ENCODE measurements at regions not wholly inside any gene's neighbourhood (a gene's known extent, or its start where the extent isn't known, plus 50 kb on each side); places are given as distances from the start of the nearest gene placed in this dataset.

DNA sequence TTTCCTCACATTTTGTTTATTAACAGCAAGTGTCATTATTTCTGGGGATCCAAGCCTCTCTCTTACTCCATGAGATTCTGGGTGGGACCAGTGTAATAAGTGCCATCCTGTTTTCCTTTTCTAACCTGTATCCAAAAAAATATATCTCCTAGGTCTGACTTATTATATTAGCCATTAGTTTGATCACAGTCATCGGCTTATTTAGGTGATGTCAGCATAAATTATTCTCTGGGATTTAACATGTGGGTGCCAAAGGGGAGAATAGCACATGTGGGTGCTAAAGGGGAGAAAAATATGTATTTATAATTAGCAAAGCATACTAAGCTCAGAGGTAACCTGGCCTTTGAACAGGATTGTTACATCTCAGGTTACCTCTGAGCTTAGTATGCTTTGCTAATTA is 293.8 kb upstream of the SEMA3D start:
- H3K4me2 ChIP-seq (ENCODE audit: control insufficient read depth, extremely low read depth, insufficient read depth, low read depth, low read length) = no peak overlapping the region
- no peak overlapping the region for H3K9ac ChIP-seq (ENCODE audit: control insufficient read depth, extremely low read depth, insufficient read depth, low read length)
- H3K79me2 ChIP-seq (ENCODE audit: control insufficient read depth, insufficient read depth, low read length) = no peaks in the 10 kb centered on the region
- no peak for FAIRE-seq
- no peaks in the 10 kb centered on the region for H3K27me3 ChIP-seq (ENCODE audit: control insufficient read depth, extremely low read depth, insufficient read depth, low read length)
- no peaks in the 10 kb centered on the region for H3K9me1 ChIP-seq (ENCODE audit: control insufficient read depth, extremely low read depth, insufficient read depth, low read length)
- no peak for TF ChIP-seq EZH2 (IDR thresholded peaks at IDR 0.05; ENCODE audit: low read length)
- TF ChIP-seq, protein P1, sequence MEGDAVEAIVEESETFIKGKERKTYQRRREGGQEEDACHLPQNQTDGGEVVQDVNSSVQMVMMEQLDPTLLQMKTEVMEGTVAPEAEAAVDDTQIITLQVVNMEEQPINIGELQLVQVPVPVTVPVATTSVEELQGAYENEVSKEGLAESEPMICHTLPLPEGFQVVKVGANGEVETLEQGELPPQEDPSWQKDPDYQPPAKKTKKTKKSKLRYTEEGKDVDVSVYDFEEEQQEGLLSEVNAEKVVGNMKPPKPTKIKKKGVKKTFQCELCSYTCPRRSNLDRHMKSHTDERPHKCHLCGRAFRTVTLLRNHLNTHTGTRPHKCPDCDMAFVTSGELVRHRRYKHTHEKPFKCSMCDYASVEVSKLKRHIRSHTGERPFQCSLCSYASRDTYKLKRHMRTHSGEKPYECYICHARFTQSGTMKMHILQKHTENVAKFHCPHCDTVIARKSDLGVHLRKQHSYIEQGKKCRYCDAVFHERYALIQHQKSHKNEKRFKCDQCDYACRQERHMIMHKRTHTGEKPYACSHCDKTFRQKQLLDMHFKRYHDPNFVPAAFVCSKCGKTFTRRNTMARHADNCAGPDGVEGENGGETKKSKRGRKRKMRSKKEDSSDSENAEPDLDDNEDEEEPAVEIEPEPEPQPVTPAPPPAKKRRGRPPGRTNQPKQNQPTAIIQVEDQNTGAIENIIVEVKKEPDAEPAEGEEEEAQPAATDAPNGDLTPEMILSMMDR (optimal IDR thresholded peaks at IDR 0.05 in 1 of 3, IDR thresholded peaks at IDR 0.05 in 1 of 3, conservative IDR thresholded peaks at IDR 0.05 in 1 of 3; ENCODE audit: extremely low read depth in 1 of 3, insufficient read depth in 2 of 3, low read length in 3 of 3) = no peak
- dilution Hi-C loops (cut with MboI; ENCODE audit: extremely low pct_ligation_motif_present, low sequenced_read_pairs) = no loop called here
- no peaks in the 10 kb centered on the region for H4K20me1 ChIP-seq (ENCODE audit: control insufficient read depth, extremely low read depth, insufficient read depth, low read length)
- no peak overlapping the region for H3K4me3 ChIP-seq (ENCODE audit: control insufficient read depth in 2 of 3, extremely low read depth in 1 of 3, insufficient read depth in 2 of 3, low read depth in 1 of 3, low read length in 3 of 3)
- no peaks in the 10 kb centered on the region for H3K4me1 ChIP-seq (ENCODE audit: control insufficient read depth, extremely low read depth, insufficient read depth, low read length)
- H3K9me3 ChIP-seq (ENCODE audit: control insufficient read depth, low read depth, low read length) = no peaks in the 10 kb centered on the region
- DNase-seq (ENCODE audit: low read depth, low spot score) = no peak
- H3K36me3 ChIP-seq (ENCODE audit: control insufficient read depth in 2 of 2, extremely low read depth in 1 of 2, insufficient read depth in 2 of 2, low read length in 2 of 2) = no peaks in the 10 kb centered on the region
- H3K27ac ChIP-seq (ENCODE audit: control insufficient read depth, insufficient read depth, low read length) = no peak overlapping the region
- no peak overlapping the region for H2AFZ ChIP-seq (ENCODE audit: control insufficient read depth, low read length)

DNA sequence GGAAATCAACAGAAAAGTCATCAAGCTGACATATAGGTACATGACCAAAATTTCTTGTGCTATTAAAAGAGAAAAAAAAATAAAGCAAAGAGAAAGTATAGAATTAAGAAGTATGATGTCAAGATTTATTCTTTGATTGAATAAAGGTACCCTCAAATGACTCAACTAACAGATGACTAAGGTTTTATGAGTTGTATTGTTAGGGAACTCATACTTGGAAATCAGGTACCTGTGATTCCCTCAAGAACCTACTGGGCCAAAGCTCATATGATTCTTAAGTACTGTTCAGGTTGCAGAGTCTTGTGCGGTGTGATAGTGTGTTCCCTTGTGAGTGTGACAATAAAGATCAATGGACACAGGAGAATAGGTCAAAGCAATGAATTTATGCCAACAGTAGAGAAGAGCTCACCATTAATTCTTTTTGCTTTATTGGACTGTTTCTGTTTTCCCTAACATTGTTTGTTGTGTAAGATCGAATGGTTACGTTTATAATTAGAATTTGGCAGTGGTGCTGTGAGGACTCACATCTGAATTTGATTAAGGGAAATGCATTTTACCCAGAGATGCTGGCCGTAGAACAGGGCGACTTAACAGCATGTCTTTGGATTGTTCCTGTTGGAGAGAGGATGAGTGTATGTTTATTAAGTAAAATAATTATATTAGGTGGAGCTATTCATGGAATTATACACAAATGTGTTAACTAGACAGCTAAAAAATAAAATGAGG is 293.2 kb upstream of the SEMA3D start:
- TF ChIP-seq, protein P1 (optimal IDR thresholded peaks at IDR 0.05 in 1 of 3, IDR thresholded peaks at IDR 0.05 in 1 of 3, conservative IDR thresholded peaks at IDR 0.05 in 1 of 3; ENCODE audit: extremely low read depth in 1 of 3, insufficient read depth in 2 of 3, low read length in 3 of 3) = no peak
- Histone ChIP-seq H3K9me3 (ENCODE audit: control insufficient read depth, low read depth, low read length) (no peaks in the 10 kb centered on the region), H3K36me3 (ENCODE audit: control insufficient read depth in 2 of 2, extremely low read depth in 1 of 2, insufficient read depth in 2 of 2, low read length in 2 of 2) (no peaks in the 10 kb centered on the region), H3K27me3 (ENCODE audit: control insufficient read depth, extremely low read depth, insufficient read depth, low read length) (no peaks in the 10 kb centered on the region), H2AFZ (ENCODE audit: control insufficient read depth, low read length) (no peak overlapping the region), H3K27ac (ENCODE audit: control insufficient read depth, insufficient read depth, low read length) (no peak overlapping the region), H4K20me1 (ENCODE audit: control insufficient read depth, extremely low read depth, insufficient read depth, low read length) (no peaks in the 10 kb centered on the region), H3K4me2 (ENCODE audit: control insufficient read depth, extremely low read depth, insufficient read depth, low read depth, low read length) (no peak overlapping the region), H3K79me2 (ENCODE audit: control insufficient read depth, insufficient read depth, low read length) (no peaks in the 10 kb centered on the region), H3K9ac (ENCODE audit: control insufficient read depth, extremely low read depth, insufficient read depth, low read length) (no peak overlapping the region), H3K4me1 (ENCODE audit: control insufficient read depth, extremely low read depth, insufficient read depth, low read length) (no peaks in the 10 kb centered on the region), H3K9me1 (ENCODE audit: control insufficient read depth, extremely low read depth, insufficient read depth, low read length) (no peaks in the 10 kb centered on the region), H3K4me3 (ENCODE audit: control insufficient read depth in 2 of 3, extremely low read depth in 1 of 3, insufficient read depth in 2 of 3, low read depth in 1 of 3, low read length in 3 of 3) (no peak overlapping the region)
- dilution Hi-C loops (cut with MboI; ENCODE audit: extremely low pct_ligation_motif_present, low sequenced_read_pairs) = no loop called here
- FAIRE-seq = no peak
- DNase-seq (ENCODE audit: low read depth, low spot score) = no peak

All from keratinocyte (primary cell).